Kidney capillary endothelial cell (primary cell): ENCODE measurements at regions not wholly inside any gene's neighbourhood (a gene's known extent, or its start where the extent isn't known, plus 50 kb on each side); places are given as distances from the start of the nearest gene placed in this dataset.

ENCODE experiments used
- DNase-seq: peaks from one replicate; pipeline ENCODE4 v3.0.0-alpha.2; 2018; ENCODE audit warnings: low spot score

DNA sequence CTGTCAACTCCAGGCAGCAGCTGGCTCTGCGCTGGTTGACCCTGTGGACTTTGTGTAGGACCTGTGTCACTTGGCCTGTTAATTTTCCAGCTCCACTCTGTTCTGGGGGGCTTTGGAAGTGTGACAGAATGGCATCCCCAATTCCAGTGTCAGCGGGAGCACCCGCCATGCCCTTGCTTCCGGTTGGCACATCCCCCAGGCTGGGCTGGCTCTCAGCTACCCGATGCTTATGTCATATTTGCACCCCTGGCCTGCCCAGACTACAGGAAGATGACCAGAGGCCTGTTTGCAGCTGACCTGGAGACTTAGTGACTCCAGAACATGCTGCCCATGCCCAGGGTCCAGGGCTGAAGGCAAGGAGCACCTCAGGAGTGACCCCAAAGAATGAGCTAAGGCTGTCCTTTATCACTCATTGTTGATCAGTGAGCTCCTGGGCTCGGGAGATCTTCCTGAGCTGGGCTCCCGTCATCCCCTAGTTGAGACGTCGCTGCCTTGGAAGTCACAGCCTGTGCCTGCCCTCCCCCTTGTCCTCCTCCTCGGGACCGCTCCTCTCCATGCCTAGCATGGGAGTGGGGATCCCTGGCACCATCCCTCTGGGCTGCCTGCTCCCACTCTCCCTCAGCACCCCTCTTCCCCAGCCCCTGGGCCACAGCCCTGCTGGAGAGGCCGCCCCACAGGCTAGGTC, 163.4 kb upstream of the RTL1 start:
- DNase-seq = no peak

DNA sequence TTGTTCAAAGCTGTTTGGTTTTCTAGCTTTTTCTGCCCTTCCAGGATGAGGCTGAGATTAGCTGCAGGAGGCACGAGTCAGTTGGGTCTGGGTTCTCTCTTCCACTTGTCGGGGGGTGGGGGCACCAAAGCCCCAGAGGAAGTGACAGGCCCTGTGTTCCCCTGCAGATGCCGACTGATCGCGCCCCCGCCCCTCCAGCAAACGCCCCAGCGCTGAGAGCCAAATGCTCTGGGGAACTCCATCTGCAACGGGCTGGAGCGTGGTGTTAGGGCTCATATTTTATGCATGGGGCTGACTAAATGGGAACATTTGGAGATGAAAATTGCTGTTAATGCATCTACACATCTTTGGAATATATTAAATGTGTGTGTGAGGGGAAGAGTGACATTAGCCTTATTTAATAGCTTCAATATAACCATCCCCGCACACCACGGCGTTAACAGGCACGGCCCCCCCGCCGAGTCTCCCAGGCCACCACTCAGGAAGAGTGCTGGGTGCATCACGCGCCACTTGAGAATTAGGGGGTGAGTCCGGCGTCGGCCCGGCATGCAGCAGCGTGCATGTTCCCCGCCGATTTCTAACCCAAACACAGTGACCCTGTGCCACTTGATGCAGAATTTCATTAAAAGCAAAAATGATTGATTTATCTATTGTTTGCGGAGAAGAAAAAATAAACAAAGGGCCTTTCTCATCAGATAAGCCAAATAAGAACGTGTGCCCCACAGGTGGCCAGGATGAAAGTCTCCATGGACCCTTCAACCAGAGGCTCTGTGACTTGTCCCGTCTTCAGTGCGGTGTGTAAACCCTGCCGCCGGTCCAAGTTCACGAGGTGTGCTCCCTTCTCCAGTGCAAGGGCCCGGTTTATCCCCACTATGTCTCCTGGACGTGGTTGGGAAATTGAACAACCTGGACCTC, 165.0 kb upstream of the RTL1 start:
- no peak for DNase-seq

DNA sequence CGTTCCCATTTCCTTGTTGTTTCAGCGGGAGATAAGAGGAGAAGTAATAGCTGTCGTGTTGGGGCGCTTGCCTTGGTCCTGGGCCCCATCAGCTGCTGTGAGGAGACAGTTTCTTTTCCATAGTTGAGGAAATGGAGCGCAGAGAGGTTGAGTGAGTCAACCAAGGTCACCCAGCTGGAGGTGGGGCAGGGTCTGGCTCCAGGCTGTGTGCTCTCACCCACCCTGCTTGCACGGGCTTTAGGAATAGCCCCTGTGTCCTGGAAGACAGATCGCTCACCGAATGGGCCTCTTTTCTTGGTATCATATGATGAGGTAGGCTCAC, 165.7 kb upstream of the RTL1 start:
- no peak for DNase-seq

- no peak for DNase-seq
Observed at GRCh38 chr14:101069666-101070362, 166.3 kb upstream of the RTL1 start.

DNA sequence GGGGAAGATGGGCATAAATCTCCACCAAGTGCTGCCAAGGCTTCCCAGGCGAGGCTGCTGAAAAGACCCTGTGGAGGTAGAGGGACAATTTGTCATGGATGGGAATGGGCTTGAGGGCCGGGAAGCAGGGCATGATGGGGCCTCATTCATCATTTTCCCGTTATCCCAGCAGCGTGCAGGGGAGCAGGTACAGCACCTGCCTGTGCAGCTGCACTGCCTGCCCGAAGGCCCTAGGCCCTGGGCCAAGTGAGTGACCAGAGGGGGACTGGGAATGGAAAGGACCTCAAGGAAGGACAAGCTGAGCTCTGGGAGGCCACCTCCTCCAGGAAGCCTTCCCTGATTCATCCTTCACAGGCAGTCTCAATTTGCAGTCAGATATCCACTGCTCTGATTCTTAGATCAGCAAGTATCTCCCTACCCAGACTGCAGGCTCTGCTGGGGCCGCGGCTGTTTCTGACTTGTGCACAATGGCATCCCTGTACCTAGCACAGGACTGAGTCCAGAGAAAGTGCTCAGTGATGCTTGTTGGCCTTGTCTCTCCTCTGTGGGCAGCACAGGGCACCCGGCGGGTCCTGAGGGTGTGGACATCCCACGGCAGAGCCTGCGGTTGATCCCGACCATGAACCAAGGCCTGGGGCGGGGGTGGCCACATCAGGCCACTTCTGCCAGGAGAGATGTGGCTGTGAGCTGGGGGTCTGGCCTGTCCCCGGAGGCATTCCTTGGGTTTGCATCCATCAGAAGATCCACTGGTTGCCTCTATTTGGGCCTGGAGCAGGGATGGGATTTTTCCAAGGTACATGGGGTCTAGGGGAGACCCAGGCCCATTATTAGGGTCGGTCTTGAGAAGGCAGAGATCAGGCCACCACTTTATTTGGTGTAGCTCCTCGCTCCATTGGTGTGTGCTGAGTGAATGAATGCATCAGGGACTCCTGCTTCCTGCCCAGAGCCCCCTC, 167.3 kb upstream of the RTL1 start:
- DNase-seq = no peak

GRCh38 chr14:101071493-101071906, 168.0 kb upstream of the RTL1 start:
- no peak for DNase-seq

- DNase-seq = no peak
Observed at GRCh38 chr14:101072070-101072469, 168.5 kb upstream of the RTL1 start.

- DNase-seq = no peak
Observed at GRCh38 chr14:101072531-101072930, 169.0 kb upstream of the RTL1 start.

DNA sequence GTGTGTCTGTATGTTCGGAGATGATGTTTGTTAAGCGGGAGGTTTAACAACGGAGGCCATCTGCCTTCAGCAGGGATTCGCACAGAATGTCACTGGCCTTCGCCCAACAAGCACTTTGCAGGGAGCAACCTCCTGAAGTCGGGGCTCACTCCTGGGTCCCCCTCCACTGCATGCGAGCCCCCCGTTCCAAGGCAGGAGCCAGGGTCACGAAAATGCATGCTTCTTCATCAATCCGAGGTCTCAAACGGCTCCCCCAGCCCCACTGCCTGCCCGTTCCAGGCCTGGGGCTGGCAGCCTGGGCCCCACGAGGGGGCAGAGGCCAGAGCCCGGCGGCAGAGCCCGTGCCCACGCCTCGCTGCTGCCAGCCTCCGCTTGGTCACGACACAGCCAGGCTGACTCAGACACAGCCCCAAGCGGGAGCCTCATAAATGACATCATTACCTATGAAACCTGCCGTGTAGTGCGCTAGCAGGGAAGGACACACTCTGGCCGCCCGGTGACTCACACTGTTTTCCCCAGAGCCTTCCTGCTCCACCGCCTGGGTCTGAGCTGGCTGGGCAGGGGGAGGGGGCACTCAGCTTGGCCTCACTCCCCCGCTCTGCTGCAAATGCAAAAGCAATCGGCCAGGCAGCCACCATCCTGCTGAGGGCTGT, 169.5 kb upstream of the RTL1 start:
- peak; percentile 99 for DNase-seq

DNA sequence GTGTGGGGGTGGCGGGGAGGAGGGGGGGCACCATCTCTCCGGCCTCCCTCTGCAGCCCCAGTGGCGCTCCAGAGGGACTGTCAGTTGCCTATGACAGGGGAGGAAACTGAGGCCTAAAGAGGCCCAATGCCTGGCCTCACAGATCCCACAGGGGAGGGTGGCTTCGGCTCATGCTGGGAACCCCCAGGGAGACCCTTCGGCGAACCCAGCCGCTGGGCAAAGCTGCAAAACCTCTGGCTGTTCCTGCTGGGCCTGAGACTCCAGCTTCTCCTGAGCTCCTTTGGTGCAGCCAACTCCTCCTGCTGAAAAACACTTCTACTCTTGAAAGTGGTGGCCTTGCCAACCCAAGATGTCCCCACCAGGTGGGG, 170.1 kb upstream of the RTL1 start:
- no peak for DNase-seq

GRCh38 chr14:101074196-101075024, 170.9 kb upstream of the RTL1 start:
- no peak for DNase-seq

GRCh38 chr14:101075025-101075800, 171.7 kb upstream of the RTL1 start:
- no peak for DNase-seq

DNA sequence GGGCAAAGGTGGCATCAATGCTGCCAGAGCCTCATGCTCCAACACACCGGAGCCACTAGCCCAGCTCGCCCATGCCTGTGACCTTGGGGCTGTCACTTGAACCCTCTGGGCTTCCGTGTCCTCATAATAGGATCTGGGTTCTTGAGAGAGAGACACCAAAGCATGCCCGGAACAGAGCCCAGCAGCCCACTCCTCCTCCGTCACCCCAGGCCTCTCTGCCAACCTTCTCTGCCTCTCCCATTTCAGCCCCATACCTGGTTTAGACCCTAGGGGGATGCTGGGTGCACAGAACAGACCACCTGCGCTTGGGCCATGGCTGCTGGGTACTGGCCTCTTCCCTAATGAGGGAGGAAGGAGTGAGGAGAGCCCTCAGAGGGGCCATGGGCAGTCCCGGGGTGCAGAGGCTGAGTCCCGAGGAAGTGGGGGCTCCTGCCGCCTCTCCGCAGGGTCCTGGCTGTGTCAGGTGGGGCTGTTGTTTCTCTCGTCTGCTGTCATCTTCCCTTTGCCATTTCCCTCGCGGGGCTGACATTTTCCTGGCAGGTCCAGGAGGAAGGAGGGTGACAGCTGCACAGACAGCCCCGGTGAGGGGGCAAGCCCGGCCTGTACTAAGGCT, 172.4 kb upstream of the RTL1 start:
- DNase-seq = no peak

DNA sequence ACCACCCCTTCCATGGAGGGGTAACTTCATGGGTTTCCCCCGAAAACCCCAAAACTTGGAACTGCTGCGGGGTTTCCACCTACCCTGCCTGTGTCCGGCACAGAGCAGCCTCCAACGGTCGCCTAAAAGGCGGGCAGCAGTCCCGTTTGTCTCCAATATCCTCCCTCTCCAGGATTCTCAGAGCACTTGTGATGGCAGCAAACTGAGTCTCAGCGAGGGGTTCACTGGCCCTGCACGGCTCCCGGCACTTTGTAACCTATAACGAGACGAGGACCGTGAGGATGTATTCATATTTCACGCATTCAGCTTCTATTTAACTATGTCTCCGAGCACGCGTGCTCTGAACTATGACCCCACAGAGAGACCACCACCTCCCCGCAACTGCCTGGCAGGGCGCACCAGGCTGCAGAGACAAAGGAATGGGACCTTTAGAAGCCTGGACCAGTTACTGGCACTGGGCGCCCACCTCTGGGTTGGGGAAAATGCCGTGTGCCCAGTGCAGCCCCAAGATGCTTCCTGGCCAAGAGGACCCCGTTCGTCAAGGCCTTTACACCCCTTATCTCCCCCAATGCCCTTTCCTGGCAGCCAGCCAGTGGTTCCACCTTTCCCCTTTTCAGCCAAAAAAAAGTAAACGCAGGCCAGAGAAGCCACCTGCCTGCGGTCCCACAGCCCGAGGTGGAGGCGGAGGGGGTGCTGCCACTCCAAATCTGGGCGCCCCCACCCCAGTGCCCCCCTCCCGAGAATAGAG, 173.1 kb upstream of the RTL1 start:
- DNase-seq = no peak

- peak; percentile 63 for DNase-seq
Observed at GRCh38 chr14:101077481-101078074, 174.1 kb upstream of the RTL1 start.

- DNase-seq = no peak
Observed at GRCh38 chr14:101078170-101078891, 174.8 kb upstream of the RTL1 start.

- no peak for DNase-seq
Observed at GRCh38 chr14:101078892-101079221, 175.3 kb upstream of the RTL1 start.
